H1 (cell line): ENCODE measurements at regions not wholly inside any gene's neighbourhood (a gene's known extent, or its start where the extent isn't known, plus 50 kb on each side); places are given as distances from the start of the nearest gene placed in this dataset.
"Not testable (repeated sequence)": the region's sequence is repeated elsewhere in the genome, so short reads cannot be mapped to it uniquely, and the experiment has no call there.

Experiments used
- CTCF ChIA-PET: fragments of 300-600 bp; sonication (Branson Sonifier 250); formaldehyde crosslinking; loops from one replicate; lab custom pipeline; 2021; ENCODE audit not compliant: partially characterized antibody; lab: Charles Lee
- POLR2A ChIA-PET: fragments of 300-600 bp; sonication (Branson Sonifier 250); formaldehyde crosslinking; loops from one replicate; lab custom pipeline; 2021; ENCODE audit warnings: inconsistent platforms; ENCODE audit not compliant: partially characterized antibody; lab: Charles Lee
- DNase-seq, 2 experiments: peaks; one replicate each; pipeline versions ENCODE4 v3.0.0 to v3.0.0-alpha.2; 2010 to 2022; ENCODE audit warnings: low spot score in 2 of 2, low read depth in 1 of 2, mixed read lengths in 1 of 2
- FAIRE-seq: peaks from 2 replicates; lab custom pipeline; 2011; peaks lifted over from hg19 to GRCh38; lab: Jason Lieb, UNC
- H2AFZ ChIP-seq: 2 replicates; pipeline ENCODE4 v1.8.1; 2012; ENCODE audit warnings: low read length, inconsistent platforms
- H2AK5ac ChIP-seq: 2 replicates; pipeline ENCODE4 v1.6.1; 2013; ENCODE audit warnings: low read depth, low read length
- H2BK120ac ChIP-seq: replicated peaks from 2 replicates; pipeline ENCODE3; 2013; ENCODE audit warnings: low read depth, low read length, inconsistent platforms
- H2BK12ac ChIP-seq: 2 replicates; pipeline ENCODE4 v1.6.1; 2013; ENCODE audit warnings: low read depth, low read length
- H2BK15ac ChIP-seq: 2 replicates; pipeline ENCODE4 v1.6.1; 2013; ENCODE audit warnings: low read length
- H2BK20ac ChIP-seq: 2 replicates; pipeline ENCODE4 v1.6.1; 2013; ENCODE audit warnings: low read length
- H2BK5ac ChIP-seq: 2 replicates; pipeline ENCODE4 v1.6.1; 2013; ENCODE audit warnings: low read depth, low read length
- H3K14ac ChIP-seq: 2 replicates; pipeline ENCODE4 v1.6.1; 2013; ENCODE audit warnings: inconsistent platforms; ENCODE audit not compliant: insufficient read length
- H3K18ac ChIP-seq: 2 replicates; pipeline ENCODE4 v1.6.1; 2013; ENCODE audit warnings: low read length; ENCODE audit errors: extremely low read depth
- H3K23ac ChIP-seq: 2 replicates; pipeline ENCODE4 v1.6.1; 2013; ENCODE audit warnings: inconsistent platforms; ENCODE audit not compliant: insufficient read length
- H3K23me2 ChIP-seq: 2 replicates; pipeline ENCODE4 v1.6.1; 2013; ENCODE audit warnings: low read depth, low read length
- H3K27ac ChIP-seq: 2 replicates; pipeline ENCODE4 v1.6.1; 2011; ENCODE audit warnings: low read depth, low read length, inconsistent platforms
- H3K27me3 ChIP-seq, 4 experiments: replicated peaks in 1 of 4; 1 replicate in 1 of 4; 2 replicates in 3 of 4; pipeline versions ENCODE4 v1.6.1 to v1.8.1; 2011 to 2013; ENCODE audit warnings: low read length in 3 of 4, mild to moderate bottlenecking in 3 of 4, inconsistent platforms in 2 of 4, mixed read lengths in 2 of 4, moderate library complexity in 1 of 4; ENCODE audit not compliant: control insufficient read depth in 3 of 4, insufficient read depth in 3 of 4; ENCODE audit errors: extremely low read depth in 1 of 4
- H3K36me3 ChIP-seq, 4 experiments: 2 replicates each; pipeline versions ENCODE4 v1.6.1 to v1.8.1; 2011 to 2013; ENCODE audit warnings: mild to moderate bottlenecking in 4 of 4, low read length in 3 of 4, moderate library complexity in 2 of 4, control low read depth in 1 of 4, inconsistent platforms in 1 of 4; ENCODE audit not compliant: insufficient read depth in 4 of 4, control insufficient read depth in 2 of 4
- H3K4ac ChIP-seq: replicated peaks from 2 replicates; pipeline ENCODE3; 2013; ENCODE audit warnings: low read length, low read depth, mixed read lengths, inconsistent platforms; ENCODE audit not compliant: insufficient read length
- H3K4me1 ChIP-seq, 4 experiments: replicated peaks in 1 of 4; 1 replicate in 1 of 4; 2 replicates in 3 of 4; pipeline versions ENCODE4 v1.6.1 to v1.8.1; 2011 to 2013; ENCODE audit warnings: low read length in 3 of 4, inconsistent platforms in 2 of 4, mixed read lengths in 1 of 4; ENCODE audit not compliant: insufficient read depth in 4 of 4, control insufficient read depth in 3 of 4
- H3K4me2 ChIP-seq, 2 experiments: 2 replicates each; pipeline versions ENCODE4 v1.6.1 to v1.8.1; 2011 to 2013; ENCODE audit warnings: low read depth in 2 of 2, low read length in 2 of 2, control low read depth in 1 of 2, inconsistent platforms in 1 of 2, mild to moderate bottlenecking in 1 of 2; ENCODE audit not compliant: insufficient read depth in 1 of 2
- H3K4me3 ChIP-seq, 4 experiments: fragments of 200-600, 300-600 bp in 1 of 4; sonication (generic), shearing (Covaris generic), sonication (Bioruptor Twin) in 1 of 4; 2 replicates each; pipeline versions ENCODE4 v1.5.1 to v1.8.1; 2011 to 2016; ENCODE audit warnings: low read length in 4 of 4, low read depth in 3 of 4, control low read depth in 2 of 4, inconsistent platforms in 2 of 4, mild to moderate bottlenecking in 2 of 4, mixed read lengths in 1 of 4, moderate library complexity in 1 of 4; ENCODE audit not compliant: insufficient read depth in 2 of 4; ENCODE audit errors: extremely low read depth in 1 of 4
- H3K56ac ChIP-seq: replicated peaks from 2 replicates; pipeline ENCODE3; 2013; ENCODE audit warnings: low read depth, mild to moderate bottlenecking, mixed read lengths, low read length, inconsistent platforms; ENCODE audit not compliant: insufficient read length
- H3K79me1 ChIP-seq: 2 replicates; pipeline ENCODE4 v1.6.1; 2013; ENCODE audit warnings: low read depth, low read length, control low read depth
- H3K79me2 ChIP-seq, 2 experiments: 2 replicates each; pipeline versions ENCODE4 v1.6.1 to v1.8.1; 2012 to 2013; ENCODE audit warnings: low read length in 2 of 2, mild to moderate bottlenecking in 2 of 2, inconsistent platforms in 1 of 2; ENCODE audit not compliant: insufficient read depth in 2 of 2, control insufficient read depth in 1 of 2
- H3K9ac ChIP-seq, 4 experiments: replicated peaks in 1 of 4; 1 replicate in 1 of 4; 2 replicates in 3 of 4; pipeline versions ENCODE4 v1.6.1 to v1.8.1; 2011 to 2013; ENCODE audit warnings: low read depth in 3 of 4, low read length in 3 of 4, control low read depth in 2 of 4, mild to moderate bottlenecking in 2 of 4, moderate library complexity in 2 of 4, inconsistent platforms in 1 of 4; ENCODE audit errors: extremely low read depth in 1 of 4
- H3K9me3 ChIP-seq, 2 experiments: 2 replicates each; pipeline versions ENCODE4 v1.6.1 to v1.8.1; 2012 to 2013; ENCODE audit warnings: mild to moderate bottlenecking in 2 of 2, moderate library complexity in 2 of 2, control low read depth in 1 of 2, inconsistent platforms in 1 of 2, low read depth in 1 of 2, low read length in 1 of 2, mixed read lengths in 1 of 2; ENCODE audit not compliant: insufficient read depth in 2 of 2
- H4K20me1 ChIP-seq, 2 experiments: replicated peaks in 1 of 2; 2 replicates each; pipeline versions ENCODE3 to v1.8.1; 2011 to 2013; ENCODE audit warnings: inconsistent platforms in 2 of 2, low read length in 2 of 2, mild to moderate bottlenecking in 1 of 2; ENCODE audit not compliant: insufficient read depth in 2 of 2, control insufficient read depth in 1 of 2
- H4K5ac ChIP-seq: 2 replicates; pipeline ENCODE4 v1.6.1; 2013; ENCODE audit warnings: low read length, low read depth, mixed read lengths, inconsistent platforms; ENCODE audit not compliant: insufficient read length
- H4K8ac ChIP-seq: 2 replicates; pipeline ENCODE4 v1.8.0; 2013; ENCODE audit warnings: mild to moderate bottlenecking, moderate library complexity, low read length, inconsistent platforms; ENCODE audit not compliant: insufficient read depth; ENCODE audit errors: extremely low read depth
- H4K91ac ChIP-seq: replicated peaks from 2 replicates; pipeline ENCODE3; 2013; ENCODE audit warnings: low read length, mixed read lengths, inconsistent platforms; ENCODE audit not compliant: insufficient read length
- HDAC6 ChIP-seq: IDR thresholded peaks from one replicate; pipeline ENCODE4 v1.7.1; 2012; ENCODE audit warnings: low read depth, mild to moderate bottlenecking, inconsistent platforms, low read length, moderate library complexity
- SIN3A ChIP-seq, 2 experiments: IDR thresholded peaks in 1 of 2; conservative IDR thresholded peaks in 1 of 2; 2 replicates each; pipeline ENCODE4 v1.6.1; 2011 to 2012; ENCODE audit warnings: low read length in 2 of 2, improper control_type of control experiment in 1 of 2, low read depth in 1 of 2, mild to moderate bottlenecking in 1 of 2
- TBP ChIP-seq: IDR thresholded peaks from 2 replicates; pipeline ENCODE4 v1.6.1; 2011; ENCODE audit warnings: low read depth, low read length, improper control_type of control experiment
- WGBS, 2 experiments: shearing (Covaris generic) in 1 of 2; methylation state at CpG; one replicate each; pipeline versions ENCODE4 v1.1.6 to v1.1.7; 2013 to 2015; ENCODE audit warnings: low lambda C conversion rate in 2 of 2, mixed read lengths in 2 of 2, inconsistent platforms in 1 of 2, low coverage in 1 of 2, missing lambda C conversion rate in 1 of 2; ENCODE audit not compliant: insufficient replicate concordance in 2 of 2, insufficient coverage in 1 of 2, insufficient read length in 1 of 2; ENCODE audit errors: extremely low coverage in 1 of 2, missing lambda C conversion rate in 1 of 2; 5-methylcytosine and 5-hydroxymethylcytosine counted together

DNA sequence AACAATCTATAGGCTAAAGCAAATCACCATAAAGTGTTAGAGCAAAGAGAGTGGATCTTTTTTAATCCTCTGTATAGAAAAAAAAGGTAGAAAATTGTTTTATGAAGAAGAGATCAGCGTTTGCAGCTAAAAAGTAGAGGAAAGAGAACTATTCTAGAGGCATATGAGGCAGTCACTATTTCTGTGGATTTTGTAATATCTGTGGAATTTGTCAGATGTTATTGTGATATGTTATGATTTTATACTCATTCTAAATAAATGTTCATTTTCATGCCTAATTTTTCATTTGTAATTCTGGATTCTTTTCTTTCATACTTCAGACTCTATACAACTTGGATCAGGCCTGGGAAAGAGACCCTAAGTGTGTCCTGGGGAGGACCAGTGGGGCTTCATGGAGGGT is 295.0 kb upstream of the LYZL1 start (continued):
- no peak for TF ChIP-seq TBP
- no peak for TF ChIP-seq SIN3A (conservative IDR thresholded peaks at IDR 0.05 in 1 of 2, IDR thresholded peaks at IDR 0.05 in 1 of 2; ENCODE audit: low read depth in 1 of 2, low read length in 2 of 2)
- no peak for TF ChIP-seq HDAC6

- H3K4me1 ChIP-seq, H2BK120ac ChIP-seq, H4K8ac ChIP-seq, H4K20me1 ChIP-seq, H3K23ac ChIP-seq, H3K9ac ChIP-seq, H3K27ac ChIP-seq, H3K4me2 ChIP-seq, H3K79me2 ChIP-seq, H2BK12ac ChIP-seq, H3K14ac ChIP-seq, H2AK5ac ChIP-seq, H3K36me3 ChIP-seq, H2BK15ac ChIP-seq, DNase-seq, H4K5ac ChIP-seq, H3K4me3 ChIP-seq, H3K56ac ChIP-seq, H3K4ac ChIP-seq, H3K23me2 ChIP-seq, H3K79me1 ChIP-seq, H2AFZ ChIP-seq, H3K18ac ChIP-seq, H2BK20ac ChIP-seq, H4K91ac ChIP-seq, H3K9me3 ChIP-seq, H2BK5ac ChIP-seq, POLR2A ChIA-PET, H3K27me3 ChIP-seq, FAIRE-seq: not testable (repeated sequence)
- CTCF ChIA-PET, result interaction anchor here (1.9 kb wide), 1 partner anchor 28 kb away, joined by 4 read pairs; no protein-coding TSS in a partner anchor
- WGBS, 2 experiments, result 94% methylated on average over 5 of the region's 5 CpGs; no CpG with 5 or more reads in 1 of the 2 experiments
Measured at GRCh38 chr10:28994802-28995201, 294.1 kb upstream of the LYZL1 start.
